GM21515 (cell line): ENCODE measurements at regions not wholly inside any gene's neighbourhood (a gene's known extent, or its start where the extent isn't known, plus 50 kb on each side); places are given as distances from the start of the nearest gene placed in this dataset.

Experiments
- ATAC-seq: cut with Tn5 transposase; IDR thresholded peaks from one replicate; pipeline ENCODE4 v1.9.1; 2021; ENCODE audit not compliant: unreplicated experiment

GRCh38 chr16:79810449-79811189 is 210.1 kb upstream of the MAF start:
- ATAC-seq, result no peak

GRCh38 chr16:79809376-79809775 is 208.8 kb upstream of the MAF start:
- ATAC-seq, result no peak

GRCh38 chr16:79808731-79809130 is 208.2 kb upstream of the MAF start:
- no peak for ATAC-seq

GRCh38 chr16:79806757-79807156 is 206.2 kb upstream of the MAF start:
- no peak for ATAC-seq

GRCh38 chr16:79805621-79806020 is 205.1 kb upstream of the MAF start:
- ATAC-seq, result no peak

GRCh38 chr16:79801646-79802045 is 201.1 kb upstream of the MAF start:
- no peak for ATAC-seq

GRCh38 chr16:79800016-79800608 is 199.6 kb upstream of the MAF start:
- ATAC-seq, result no peak

- no peak for ATAC-seq
These were observed 198.0 kb upstream of the MAF start for GRCh38 chr16:79798416-79799053.

GRCh38 chr16:79797486-79797885 is 196.9 kb upstream of the MAF start:
- no peak for ATAC-seq

GRCh38 chr16:79795556-79795955 is 195.0 kb upstream of the MAF start:
- no peak for ATAC-seq

GRCh38 chr16:79794941-79795340 is 194.4 kb upstream of the MAF start:
- no peak for ATAC-seq

- no peak for ATAC-seq
These were observed 192.3 kb upstream of the MAF start for GRCh38 chr16:79792664-79793351.

GRCh38 chr16:79792076-79792475 is 191.5 kb upstream of the MAF start:
- ATAC-seq, result no peak

GRCh38 chr16:79790854-79791253 is 190.3 kb upstream of the MAF start:
- no peak for ATAC-seq

GRCh38 chr16:79788949-79789348 is 188.4 kb upstream of the MAF start:
- no peak for ATAC-seq

GRCh38 chr16:79786389-79786788 is 185.9 kb upstream of the MAF start:
- ATAC-seq, result no peak

GRCh38 chr16:79784007-79784406 is 183.5 kb upstream of the MAF start:
- ATAC-seq, result no peak

- no peak for ATAC-seq
These were observed 177.1 kb upstream of the MAF start for GRCh38 chr16:79777679-79778078.

- no peak for ATAC-seq
These were observed 175.8 kb upstream of the MAF start for GRCh38 chr16:79776243-79776847.

- ATAC-seq, result no peak
These were observed 172.2 kb upstream of the MAF start for GRCh38 chr16:79772784-79773183.

- no peak for ATAC-seq
These were observed 171.5 kb upstream of the MAF start for GRCh38 chr16:79772048-79772447.
